ENCODE measurements at regions not wholly inside any gene's neighbourhood (a gene's known extent, or its start where the extent isn't known, plus 50 kb on each side); places are given as distances from the start of the nearest gene placed in this dataset.

DNA sequence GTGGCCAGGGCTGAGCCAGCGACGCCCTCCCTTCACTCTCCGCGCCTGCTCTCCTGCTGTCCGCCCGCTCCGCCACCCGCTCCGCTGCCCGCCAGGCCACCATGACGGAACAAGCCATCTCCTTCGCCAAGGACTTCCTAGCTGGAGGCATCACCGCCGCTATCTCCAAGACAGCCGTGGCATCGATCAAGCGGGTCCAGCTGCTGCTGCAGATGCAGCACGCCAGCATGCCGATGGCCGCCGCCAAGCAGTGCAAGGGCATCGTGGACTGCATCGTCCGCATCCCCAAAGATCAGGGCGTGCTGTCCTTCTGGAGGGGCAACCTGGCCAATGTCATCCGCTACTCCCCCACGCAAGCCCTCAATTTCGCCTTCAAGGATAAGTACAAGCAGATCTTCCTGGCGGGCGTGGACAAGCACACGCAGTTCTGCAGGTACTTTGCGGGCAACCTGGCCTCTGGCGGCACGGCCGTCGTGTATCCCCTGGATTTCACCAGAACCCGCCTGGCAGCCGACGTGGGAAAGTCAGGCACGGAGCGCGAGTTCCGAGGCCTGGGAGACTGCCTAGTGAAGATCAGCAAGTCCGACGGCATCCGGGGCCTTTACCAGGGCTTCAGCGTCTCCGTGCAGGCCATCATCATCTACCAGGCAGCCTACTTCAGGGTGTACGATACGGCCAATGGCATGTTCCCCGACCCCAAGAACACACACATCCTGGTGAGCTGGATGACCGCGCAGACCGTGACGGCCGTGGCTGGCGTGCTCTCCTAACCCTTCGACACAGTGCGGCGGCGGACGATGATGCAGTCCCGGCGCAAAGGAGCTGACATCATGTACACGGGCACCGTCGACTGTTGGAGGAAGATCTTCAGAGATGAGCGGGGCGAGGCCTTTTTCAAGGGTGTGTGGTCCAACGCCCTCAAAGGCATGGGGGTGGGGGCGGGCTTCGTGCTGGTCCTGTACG lies 1130.4 kb upstream of the ACO1 start:
- no peak for TF ChIP-seq EZH2 (IDR thresholded peaks at IDR 0.05; ENCODE audit: low read length)
- TF ChIP-seq, protein P1, sequence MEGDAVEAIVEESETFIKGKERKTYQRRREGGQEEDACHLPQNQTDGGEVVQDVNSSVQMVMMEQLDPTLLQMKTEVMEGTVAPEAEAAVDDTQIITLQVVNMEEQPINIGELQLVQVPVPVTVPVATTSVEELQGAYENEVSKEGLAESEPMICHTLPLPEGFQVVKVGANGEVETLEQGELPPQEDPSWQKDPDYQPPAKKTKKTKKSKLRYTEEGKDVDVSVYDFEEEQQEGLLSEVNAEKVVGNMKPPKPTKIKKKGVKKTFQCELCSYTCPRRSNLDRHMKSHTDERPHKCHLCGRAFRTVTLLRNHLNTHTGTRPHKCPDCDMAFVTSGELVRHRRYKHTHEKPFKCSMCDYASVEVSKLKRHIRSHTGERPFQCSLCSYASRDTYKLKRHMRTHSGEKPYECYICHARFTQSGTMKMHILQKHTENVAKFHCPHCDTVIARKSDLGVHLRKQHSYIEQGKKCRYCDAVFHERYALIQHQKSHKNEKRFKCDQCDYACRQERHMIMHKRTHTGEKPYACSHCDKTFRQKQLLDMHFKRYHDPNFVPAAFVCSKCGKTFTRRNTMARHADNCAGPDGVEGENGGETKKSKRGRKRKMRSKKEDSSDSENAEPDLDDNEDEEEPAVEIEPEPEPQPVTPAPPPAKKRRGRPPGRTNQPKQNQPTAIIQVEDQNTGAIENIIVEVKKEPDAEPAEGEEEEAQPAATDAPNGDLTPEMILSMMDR (optimal IDR thresholded peaks at IDR 0.05 in 1 of 3, IDR thresholded peaks at IDR 0.05 in 1 of 3, conservative IDR thresholded peaks at IDR 0.05 in 1 of 3; ENCODE audit: extremely low read depth in 1 of 3, insufficient read depth in 2 of 3, low read length in 3 of 3): no peak
- Histone ChIP-seq H3K27me3 (ENCODE audit: control insufficient read depth, extremely low read depth, insufficient read depth, low read length) (no peaks in the 10 kb centered on the region), H3K27ac (ENCODE audit: control insufficient read depth, insufficient read depth, low read length) (no peak overlapping the region), H3K9me1 (ENCODE audit: control insufficient read depth, extremely low read depth, insufficient read depth, low read length) (no peaks in the 10 kb centered on the region), H3K9ac (ENCODE audit: control insufficient read depth, extremely low read depth, insufficient read depth, low read length) (no peak overlapping the region), H2AFZ (ENCODE audit: control insufficient read depth, low read length) (no peak overlapping the region), H3K4me3 (ENCODE audit: control insufficient read depth in 2 of 3, extremely low read depth in 1 of 3, insufficient read depth in 2 of 3, low read depth in 1 of 3, low read length in 3 of 3) (no peak overlapping the region), H3K36me3 (ENCODE audit: control insufficient read depth in 2 of 2, extremely low read depth in 1 of 2, insufficient read depth in 2 of 2, low read length in 2 of 2) (no peaks in the 10 kb centered on the region), H3K9me3 (ENCODE audit: control insufficient read depth, low read depth, low read length) (no peaks in the 10 kb centered on the region), H3K4me2 (ENCODE audit: control insufficient read depth, extremely low read depth, insufficient read depth, low read depth, low read length) (no peak overlapping the region), H3K79me2 (ENCODE audit: control insufficient read depth, insufficient read depth, low read length) (no peaks in the 10 kb centered on the region), H3K4me1 (ENCODE audit: control insufficient read depth, extremely low read depth, insufficient read depth, low read length) (no peaks in the 10 kb centered on the region), H4K20me1 (ENCODE audit: control insufficient read depth, extremely low read depth, insufficient read depth, low read length) (no peaks in the 10 kb centered on the region)
- FAIRE-seq (no peak), DNase-seq (ENCODE audit: low read depth, low spot score) (no peak)
- dilution Hi-C loops (cut with MboI; ENCODE audit: extremely low pct_ligation_motif_present, low sequenced_read_pairs): no loop called here

DNA sequence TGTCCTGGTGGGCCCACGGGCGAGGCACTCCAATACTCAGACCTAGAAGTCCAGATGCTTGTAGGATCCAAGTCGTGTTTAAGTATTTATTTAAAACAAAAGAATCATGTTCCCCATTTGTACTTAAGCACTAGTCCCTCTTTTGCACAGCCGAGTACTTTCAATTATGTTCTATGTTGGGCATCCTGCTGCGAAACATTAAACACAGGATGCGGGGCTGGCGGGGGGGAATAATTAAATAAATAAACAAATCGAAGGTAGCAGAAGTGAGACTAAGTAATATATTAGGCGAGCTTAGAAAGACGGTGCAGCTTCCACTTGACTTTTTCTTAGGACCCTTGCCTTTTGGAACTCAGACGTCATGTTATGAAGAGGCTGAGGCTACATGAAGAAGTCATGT lies 1129.2 kb upstream of the ACO1 start:
- no peak for DNase-seq (ENCODE audit: low read depth, low spot score)
- no peaks in the 10 kb centered on the region for H3K9me1 ChIP-seq (ENCODE audit: control insufficient read depth, extremely low read depth, insufficient read depth, low read length)
- no peak for FAIRE-seq
- no peak overlapping the region for H3K27ac ChIP-seq (ENCODE audit: control insufficient read depth, insufficient read depth, low read length)
- H4K20me1 ChIP-seq (ENCODE audit: control insufficient read depth, extremely low read depth, insufficient read depth, low read length): no peaks in the 10 kb centered on the region
- no peak for TF ChIP-seq EZH2 (IDR thresholded peaks at IDR 0.05; ENCODE audit: low read length)
- TF ChIP-seq, protein P1 (optimal IDR thresholded peaks at IDR 0.05 in 1 of 3, IDR thresholded peaks at IDR 0.05 in 1 of 3, conservative IDR thresholded peaks at IDR 0.05 in 1 of 3; ENCODE audit: extremely low read depth in 1 of 3, insufficient read depth in 2 of 3, low read length in 3 of 3): no peak
- H3K79me2 ChIP-seq (ENCODE audit: control insufficient read depth, insufficient read depth, low read length): no peaks in the 10 kb centered on the region
- H3K9me3 ChIP-seq (ENCODE audit: control insufficient read depth, low read depth, low read length): no peaks in the 10 kb centered on the region
- H3K9ac ChIP-seq (ENCODE audit: control insufficient read depth, extremely low read depth, insufficient read depth, low read length): no peak overlapping the region
- no peak overlapping the region for H3K4me3 ChIP-seq (ENCODE audit: control insufficient read depth in 2 of 3, extremely low read depth in 1 of 3, insufficient read depth in 2 of 3, low read depth in 1 of 3, low read length in 3 of 3)
- H2AFZ ChIP-seq (ENCODE audit: control insufficient read depth, low read length): no peak overlapping the region
- no peak overlapping the region for H3K4me2 ChIP-seq (ENCODE audit: control insufficient read depth, extremely low read depth, insufficient read depth, low read depth, low read length)
- no peaks in the 10 kb centered on the region for H3K27me3 ChIP-seq (ENCODE audit: control insufficient read depth, extremely low read depth, insufficient read depth, low read length)
- H3K4me1 ChIP-seq (ENCODE audit: control insufficient read depth, extremely low read depth, insufficient read depth, low read length): no peaks in the 10 kb centered on the region
- dilution Hi-C loops (cut with MboI; ENCODE audit: extremely low pct_ligation_motif_present, low sequenced_read_pairs): no loop called here
- no peaks in the 10 kb centered on the region for H3K36me3 ChIP-seq (ENCODE audit: control insufficient read depth in 2 of 2, extremely low read depth in 1 of 2, insufficient read depth in 2 of 2, low read length in 2 of 2)

Measured in keratinocyte (primary cell).